Stimulated activated CD4-positive, alpha-beta T cell treated with anti-CD3 and anti-CD28 coated beads, Interleukin-4, amount 100 ng/mL, for 24 hours (primary cell): ENCODE measurements at regions not wholly inside any gene's neighbourhood (a gene's known extent, or its start where the extent isn't known, plus 50 kb on each side); places are given as distances from the start of the nearest gene placed in this dataset.
"Not testable (repeated sequence)": the region's sequence is repeated elsewhere in the genome, so short reads cannot be mapped to it uniquely, and the experiment has no call there.

ENCODE experiments used
- DNase-seq: peaks from one replicate; pipeline ENCODE4 v3.0.0-alpha.2; 2020

- DNase-seq, result no peak
These were observed 1545.4 kb upstream of the PCDH10 start for GRCh38 chr4:131603705-131604104.

GRCh38 chr4:131609039-131609438 is 1540.1 kb upstream of the PCDH10 start:
- no peak for DNase-seq

GRCh38 chr4:131610517-131610916 is 1538.6 kb upstream of the PCDH10 start:
- not testable (repeated sequence) for DNase-seq

- DNase-seq, result no peak
These were observed 1535.8 kb upstream of the PCDH10 start for GRCh38 chr4:131613086-131613823.

GRCh38 chr4:131613824-131614216 is 1535.3 kb upstream of the PCDH10 start:
- DNase-seq, result no peak

- DNase-seq, result no peak
These were observed 1516.2 kb upstream of the PCDH10 start for GRCh38 chr4:131632877-131633276.

GRCh38 chr4:131635191-131635590 is 1513.9 kb upstream of the PCDH10 start:
- DNase-seq, result no peak

GRCh38 chr4:131638781-131639180 is 1510.3 kb upstream of the PCDH10 start:
- no peak for DNase-seq

- DNase-seq, result no peak
These were observed 1504.5 kb upstream of the PCDH10 start for GRCh38 chr4:131644619-131645018.

GRCh38 chr4:131649227-131649626 is 1499.9 kb upstream of the PCDH10 start:
- no peak for DNase-seq

- no peak for DNase-seq
These were observed 1498.1 kb upstream of the PCDH10 start for GRCh38 chr4:131650951-131651350.

- not testable (repeated sequence) for DNase-seq
These were observed 1465.8 kb upstream of the PCDH10 start for GRCh38 chr4:131683314-131683713.

- no peak for DNase-seq
These were observed 1427.2 kb upstream of the PCDH10 start for GRCh38 chr4:131721883-131722282.

GRCh38 chr4:131723069-131723468 is 1426.0 kb upstream of the PCDH10 start:
- not testable (repeated sequence) for DNase-seq

- not testable (repeated sequence) for DNase-seq
These were observed 1424.2 kb upstream of the PCDH10 start for GRCh38 chr4:131724847-131725246.

GRCh38 chr4:131725521-131725920 is 1423.6 kb upstream of the PCDH10 start:
- DNase-seq, result not testable (repeated sequence)

- DNase-seq, result not testable (repeated sequence)
These were observed 1422.2 kb upstream of the PCDH10 start for GRCh38 chr4:131726940-131727339.

- DNase-seq, result not testable (repeated sequence)
These were observed 1421.7 kb upstream of the PCDH10 start for GRCh38 chr4:131727418-131727817.

- DNase-seq, result not testable (repeated sequence)
These were observed 1419.9 kb upstream of the PCDH10 start for GRCh38 chr4:131729205-131729604.

- DNase-seq, result not testable (repeated sequence)
These were observed 1419.2 kb upstream of the PCDH10 start for GRCh38 chr4:131729716-131730398.

GRCh38 chr4:131730574-131730973 is 1418.5 kb upstream of the PCDH10 start:
- DNase-seq, result not testable (repeated sequence)

- DNase-seq, result not testable (repeated sequence)
These were observed 1417.0 kb upstream of the PCDH10 start for GRCh38 chr4:131732034-131732630.

- not testable (repeated sequence) for DNase-seq
These were observed 1414.8 kb upstream of the PCDH10 start for GRCh38 chr4:131734321-131734720.

- not testable (repeated sequence) for DNase-seq
These were observed 1414.2 kb upstream of the PCDH10 start for GRCh38 chr4:131734851-131735385.
